Stimulated activated CD4-positive, alpha-beta T cell treated with anti-CD3 and anti-CD28 coated beads, TNF-alpha, amount 100 ng/mL, for 4 hours (primary cell): ENCODE measurements at regions not wholly inside any gene's neighbourhood (a gene's known extent, or its start where the extent isn't known, plus 50 kb on each side); places are given as distances from the start of the nearest gene placed in this dataset.
A peak's percentile ranks its signal among the peaks of the same experiment; 100 is the strongest.

Experiments used
- DNase-seq, 3 experiments: peaks; one replicate each; pipeline ENCODE4 v3.0.0-alpha.2; 2020; ENCODE audit warnings: low read depth in 3 of 3

DNA sequence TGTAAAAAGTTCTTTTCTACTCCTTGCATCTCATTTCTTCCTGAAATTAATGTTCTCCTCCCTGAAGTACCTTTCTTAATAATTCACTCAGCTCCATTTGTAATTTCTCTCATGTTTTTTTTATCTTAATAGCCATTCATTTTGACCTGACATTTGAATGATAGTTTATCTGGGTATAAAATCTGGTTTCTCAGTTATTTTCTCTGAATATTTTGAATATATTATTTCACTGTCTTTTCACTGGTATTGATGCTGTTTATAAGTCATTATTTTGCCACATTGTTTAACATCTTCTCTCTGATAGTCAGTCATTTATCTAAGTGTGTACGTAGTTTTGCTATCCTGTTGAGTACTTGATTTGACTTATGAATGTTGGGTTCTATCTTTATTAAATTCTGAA lies 68.8 kb upstream of the ARHGAP18 start:
- DNase-seq, result no peak

DNA sequence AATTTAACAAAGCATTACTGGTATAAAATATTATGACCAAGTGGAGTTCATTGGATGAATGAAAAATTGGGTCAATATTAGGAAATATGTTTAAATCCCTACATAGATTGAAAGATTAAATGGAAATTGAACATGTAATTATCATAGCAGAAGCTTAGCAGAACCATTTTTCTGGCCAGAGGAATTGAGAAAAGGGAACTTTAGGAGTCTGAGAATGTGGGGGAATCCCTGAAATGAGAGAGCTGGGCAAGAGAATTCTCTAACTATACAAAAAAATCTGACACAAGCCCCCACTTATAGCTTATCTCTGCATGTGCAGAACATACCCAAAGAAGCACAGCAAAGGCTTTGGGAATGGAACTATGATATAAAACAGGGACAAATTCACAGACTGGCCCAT lies 67.4 kb upstream of the ARHGAP18 start:
- no peak for DNase-seq

DNA sequence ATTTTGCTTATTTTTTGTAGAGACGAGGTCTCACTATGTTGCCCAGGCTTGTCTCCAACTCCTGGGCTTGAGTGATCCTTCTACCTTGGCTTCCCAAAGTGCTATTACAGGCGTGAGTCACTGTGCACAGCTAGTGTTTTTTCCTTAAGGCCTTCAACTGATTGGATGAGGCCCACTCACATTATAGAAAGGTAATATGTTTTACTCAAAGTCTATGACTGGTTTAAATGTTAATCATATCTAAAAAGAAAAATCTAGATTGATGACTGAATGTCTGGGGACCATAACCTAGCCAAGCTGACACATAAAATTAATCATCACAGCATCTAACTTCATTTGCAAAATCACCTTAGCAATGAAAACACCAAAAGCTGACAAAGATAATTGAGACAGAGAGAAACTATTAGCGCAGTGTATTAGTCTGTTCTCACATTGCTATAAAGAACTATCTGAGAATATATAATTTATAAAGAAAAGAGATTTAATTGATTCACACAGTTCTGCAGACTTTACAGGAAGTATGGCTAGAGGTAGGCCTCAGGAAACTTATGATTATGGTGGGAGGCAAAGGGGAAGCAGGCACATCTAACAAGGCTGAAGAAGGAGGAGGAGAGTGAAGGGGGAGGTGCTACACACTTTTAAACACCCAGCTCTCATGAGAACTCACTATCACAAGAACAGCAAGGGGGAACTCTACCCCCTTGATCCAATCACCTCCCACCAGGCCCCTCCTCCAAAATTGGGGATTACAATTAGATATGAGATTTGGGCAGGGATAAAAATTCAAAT lies 66.8 kb upstream of the ARHGAP18 start:
- DNase-seq, result no peak

DNA sequence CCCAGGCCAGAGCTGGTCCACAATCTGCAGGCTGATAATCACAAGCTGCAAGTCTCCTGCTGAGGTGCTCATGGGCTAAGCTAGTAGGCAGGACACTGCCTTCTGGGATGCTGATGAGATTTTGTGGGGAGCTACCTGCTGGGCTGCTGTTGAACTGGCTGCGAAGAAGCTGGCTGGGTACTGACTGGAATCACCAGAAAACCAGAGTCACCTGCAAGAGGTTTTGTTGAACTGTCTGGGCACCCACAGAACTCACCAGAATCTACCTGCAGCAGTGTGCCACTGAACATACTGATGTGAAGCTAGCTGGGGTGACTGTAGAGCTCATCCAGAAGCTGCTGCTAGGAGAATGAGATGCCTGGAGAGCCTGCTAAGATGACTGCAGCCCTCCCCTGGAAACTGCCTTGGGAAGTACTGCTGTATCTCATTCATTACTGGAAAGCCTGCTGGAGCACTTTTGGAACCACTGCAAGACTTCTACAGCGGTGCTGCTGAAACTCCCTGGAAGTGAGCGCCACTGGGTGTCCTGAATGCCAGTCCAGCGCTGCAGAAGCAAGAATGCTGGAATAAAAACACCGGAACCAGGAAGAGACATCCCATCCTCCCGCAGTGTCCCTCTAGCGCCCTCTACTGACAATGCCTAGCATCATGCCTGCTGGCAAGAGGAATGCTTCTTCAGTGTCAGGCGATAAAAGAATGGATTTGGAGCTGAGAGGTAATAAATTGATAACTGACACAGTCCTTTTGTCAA lies 64.9 kb upstream of the ARHGAP18 start:
- no peak for DNase-seq

DNA sequence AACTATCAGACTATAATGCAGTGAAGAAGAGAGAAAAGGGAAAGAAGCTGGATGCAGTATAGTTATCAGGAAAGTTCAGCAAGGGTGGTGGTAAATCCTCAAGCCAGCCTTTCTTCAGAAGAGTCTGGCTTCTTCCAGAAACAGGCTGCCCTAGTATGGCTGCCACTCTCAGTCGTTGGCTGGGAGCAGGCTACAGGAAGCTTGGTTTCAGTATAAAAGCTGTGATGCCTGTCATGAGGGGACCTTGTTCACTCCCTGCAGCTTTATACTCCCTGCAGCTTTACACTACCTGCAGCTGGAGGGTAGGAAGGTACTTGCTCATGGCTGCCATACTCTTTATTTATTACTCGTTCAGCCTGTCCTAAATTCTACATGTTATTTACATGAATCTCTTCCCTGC lies 63.3 kb upstream of the ARHGAP18 start:
- no peak for DNase-seq

DNA sequence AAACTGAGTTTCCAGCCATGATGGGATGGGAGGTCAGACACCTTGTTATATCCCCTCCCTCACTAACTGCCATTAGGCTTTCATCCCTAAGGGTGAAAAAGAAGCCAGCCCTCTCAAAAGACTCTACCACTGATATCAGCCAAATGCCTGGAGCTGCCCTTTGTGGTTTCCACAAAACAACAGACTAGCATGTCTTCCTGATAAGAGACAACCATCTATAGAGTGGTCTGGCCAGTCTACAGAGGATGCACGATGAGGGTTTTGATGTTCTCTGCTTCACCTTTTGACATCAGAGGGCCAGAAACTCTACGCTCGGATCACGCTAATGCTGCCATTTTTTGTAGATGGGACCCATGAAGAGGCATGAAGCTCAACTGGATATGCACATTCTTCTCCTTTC lies 61.7 kb upstream of the ARHGAP18 start:
- no peak for DNase-seq

DNA sequence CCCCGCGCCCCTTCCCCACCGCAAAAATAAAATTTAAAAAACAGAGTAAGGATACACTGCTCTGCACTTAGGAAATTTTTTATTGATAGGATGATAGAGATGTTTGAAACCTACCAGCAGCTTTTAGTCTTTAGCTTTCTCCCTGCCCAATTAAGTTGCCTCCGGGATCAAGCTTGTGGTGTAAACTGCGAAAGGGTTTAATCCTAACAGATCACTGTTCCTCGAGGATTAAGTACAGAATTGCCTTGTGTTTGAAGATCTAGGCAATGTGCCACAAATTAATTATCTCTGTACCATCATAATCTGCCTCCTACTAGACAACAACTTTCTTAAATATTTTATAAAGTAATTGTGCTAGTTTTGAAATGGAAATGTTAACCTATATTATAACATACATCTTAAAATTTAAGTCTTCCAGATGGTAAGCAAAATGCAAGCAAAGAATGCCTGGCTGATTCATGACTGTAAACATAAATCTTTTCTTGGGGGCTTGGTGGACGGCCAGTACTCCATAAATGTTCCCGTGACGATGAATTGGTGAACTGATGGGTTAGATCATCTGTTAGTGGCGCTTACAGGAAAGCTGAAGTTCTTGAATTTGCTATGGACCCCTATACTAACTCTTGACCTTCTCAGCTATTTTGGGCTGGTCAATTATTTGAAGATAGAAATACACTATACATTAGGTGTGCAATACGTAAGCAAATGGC lies 58.0 kb upstream of the ARHGAP18 start:
- no peak for DNase-seq

DNA sequence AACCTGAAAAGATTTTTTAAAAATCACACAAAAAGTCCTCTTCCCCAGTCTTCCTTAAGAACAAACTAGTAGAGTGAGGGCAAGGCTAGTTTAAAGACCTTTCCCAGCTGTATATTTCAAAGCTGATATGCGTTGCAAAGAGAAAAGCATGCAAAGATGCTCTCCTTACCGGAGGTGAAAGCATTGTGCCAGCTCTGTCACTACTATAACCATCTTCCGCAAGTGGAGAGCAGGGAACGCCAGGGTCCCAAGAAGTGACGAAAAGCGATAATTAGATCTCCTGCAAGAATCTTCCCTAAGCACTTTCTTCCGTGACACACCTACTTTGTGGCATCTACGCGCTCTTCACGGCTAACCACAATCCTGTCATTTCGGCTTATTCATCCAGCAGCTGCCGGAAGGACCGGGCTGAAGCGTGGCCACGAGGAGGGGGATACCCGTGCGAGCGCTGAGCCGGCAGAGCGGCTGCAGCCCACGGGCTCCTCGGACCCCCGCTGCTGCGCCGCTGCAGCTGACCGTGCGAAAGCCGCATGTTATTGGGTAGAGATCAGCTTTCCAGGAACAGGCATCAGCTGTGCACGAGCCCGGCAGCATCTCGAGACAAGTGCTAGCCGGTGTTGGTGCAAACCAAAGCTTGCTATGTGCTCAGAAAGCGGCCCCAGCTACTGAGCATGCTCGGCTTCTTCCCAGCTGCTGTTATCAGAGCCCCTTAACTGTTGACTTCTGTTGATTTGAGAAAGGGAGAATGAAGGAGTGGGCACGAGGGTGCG lies 57.2 kb upstream of the ARHGAP18 start:
- DNase-seq, result peak; percentile 23 to 39 (median 23)

DNA sequence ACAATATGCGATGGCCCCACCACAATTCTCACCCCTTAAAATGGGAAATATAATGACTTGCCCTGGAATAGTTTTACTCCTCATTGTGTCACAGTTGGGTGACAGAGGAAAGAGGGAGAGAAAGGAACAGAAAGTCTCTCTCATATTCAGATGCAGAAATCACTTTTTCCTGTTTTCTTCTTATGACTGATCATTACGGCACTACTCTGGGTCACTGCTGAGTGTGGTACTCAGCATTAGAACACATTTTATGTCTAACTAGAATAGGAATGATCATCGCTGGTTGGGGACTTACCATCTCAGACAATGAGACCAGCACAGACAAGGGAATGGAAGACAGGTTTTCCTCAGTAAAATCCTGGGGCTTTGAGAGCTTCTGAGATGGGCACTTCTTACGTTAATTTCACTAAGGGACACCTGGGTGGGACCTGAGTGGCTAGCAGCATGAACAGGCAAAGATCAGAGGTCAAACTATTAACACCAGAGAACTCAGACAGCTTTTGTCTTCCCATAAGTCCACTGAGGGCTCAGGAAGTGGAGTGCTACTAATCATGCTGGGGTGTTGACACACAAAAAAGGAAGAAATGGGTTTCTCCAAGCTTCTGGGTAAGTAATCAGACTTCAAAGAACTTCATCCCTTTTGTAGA lies 54.9 kb upstream of the ARHGAP18 start:
- DNase-seq, result no peak

DNA sequence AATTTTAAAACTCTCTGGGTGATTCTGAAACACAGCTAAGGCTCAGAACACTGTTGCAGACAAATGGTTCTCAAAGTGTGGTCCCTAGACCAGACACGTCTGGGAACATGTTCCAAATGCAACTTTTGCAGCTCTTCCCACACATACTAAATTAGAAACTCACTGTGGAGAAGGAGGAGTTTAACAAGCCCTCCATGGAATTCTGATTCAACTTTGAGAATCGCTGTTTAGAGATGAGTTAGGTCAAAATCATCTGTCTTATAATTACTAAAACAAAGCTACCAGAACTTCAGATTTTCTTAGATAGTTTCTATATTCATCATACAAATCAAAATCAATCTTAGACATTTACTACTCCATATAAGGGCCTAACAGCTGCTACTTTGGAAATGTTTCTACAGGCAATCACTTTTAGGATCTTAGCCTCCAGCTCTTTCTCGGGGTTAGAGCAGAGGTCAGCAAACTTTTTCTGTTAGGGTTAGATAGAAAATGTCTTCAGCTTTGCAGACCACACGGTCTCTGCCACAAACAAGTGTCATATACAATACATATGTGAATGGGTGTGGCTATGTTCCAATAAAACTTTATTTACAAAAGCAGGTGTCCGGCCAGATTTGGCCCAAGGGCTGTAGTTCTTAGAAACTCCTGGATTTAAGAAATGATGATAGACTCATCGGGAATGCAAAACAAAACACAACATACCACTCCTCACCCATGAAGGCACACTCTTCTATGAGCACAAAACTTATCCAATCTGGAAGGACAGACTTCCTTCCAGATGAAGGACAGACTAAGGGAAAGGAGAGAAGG lies 50.0 kb upstream of the ARHGAP18 start:
- DNase-seq, result no peak
